ENCODE measurements at regions not wholly inside any gene's neighbourhood (a gene's known extent, or its start where the extent isn't known, plus 50 kb on each side); places are given as distances from the start of the nearest gene placed in this dataset.

GRCh38 chr4:26094076-26094475 is 180.1 kb downstream of the SMIM20 start:
- ChIA-PET POLR2A (no interaction called here), CTCF (no interaction called here)
- DNase-seq (ENCODE audit: low read depth, low spot score) (no peak), ATAC-seq (no peak)
- H3K4me3 ChIP-seq (ENCODE audit: low read depth in 2 of 2, low read length in 2 of 2), result no peak overlapping the region
- no TSS peak for BruUV-seq (replicated peaks)
- H3K9me3 ChIP-seq (ENCODE audit: control insufficient read depth, insufficient read depth, low read depth, low read length), result no peaks in the 10 kb centered on the region
- TF ChIP-seq CTCF (IDR thresholded peaks at IDR 0.05), result no peak
- H3K27me3 ChIP-seq (ENCODE audit: control insufficient read depth, insufficient read depth, low read length), result no peaks in the 10 kb centered on the region
- intact Hi-C loops (cut with micrococcal nuclease; ENCODE audit: unreplicated experiment), result no loop called here
- no peak overlapping the region for H3K27ac ChIP-seq (ENCODE audit: low read length)
- in situ Hi-C loops (cut with HindIII; ENCODE audit: low pct_unique_long_range_greater_than_20kb, low sequenced_read_pairs), result no loop called here
- H3K4me1 ChIP-seq (ENCODE audit: control insufficient read depth, insufficient read depth, low read length), result no peaks in the 10 kb centered on the region
- no peaks in the 10 kb centered on the region for H3K36me3 ChIP-seq (ENCODE audit: control insufficient read depth, insufficient read depth, low read length)

- DNase-seq (ENCODE audit: low read depth, low spot score) (no peak), ATAC-seq (no peak)
- in situ Hi-C loops (cut with HindIII; ENCODE audit: low pct_unique_long_range_greater_than_20kb, low sequenced_read_pairs), result no loop called here
- TF ChIP-seq SIN3A (IDR thresholded peaks at IDR 0.05; ENCODE audit: borderline replicate concordance, insufficient read depth, low read depth, low read length), result no peak
- TF ChIP-seq POLR2AphosphoS5 (IDR thresholded peaks at IDR 0.05; ENCODE audit: low read depth, low read length), result no peak
- TF ChIP-seq TCF7L2 (IDR thresholded peaks at IDR 0.05; ENCODE audit: low read depth, low read length), result no peak
- no peak for TF ChIP-seq REST (IDR thresholded peaks at IDR 0.05; ENCODE audit: insufficient read depth in 1 of 2, low read depth in 2 of 2, low read length in 1 of 2)
- TF ChIP-seq CTCF (IDR thresholded peaks at IDR 0.05), result no peak
- H3K27me3 ChIP-seq (ENCODE audit: control insufficient read depth, insufficient read depth, low read length), result no peaks in the 10 kb centered on the region
- no peak overlapping the region for H3K27ac ChIP-seq (ENCODE audit: low read length)
- H3K36me3 ChIP-seq (ENCODE audit: control insufficient read depth, insufficient read depth, low read length), result no peaks in the 10 kb centered on the region
- BruUV-seq (replicated peaks), result no TSS peak
- POLR2A ChIA-PET, result no interaction called here
- H3K9me3 ChIP-seq (ENCODE audit: control insufficient read depth, insufficient read depth, low read depth, low read length), result no peaks in the 10 kb centered on the region
- CTCF ChIA-PET, result no interaction called here
- intact Hi-C loops (cut with micrococcal nuclease; ENCODE audit: unreplicated experiment), result no loop called here
- no peak overlapping the region for H3K4me3 ChIP-seq (ENCODE audit: low read depth in 2 of 2, low read length in 2 of 2)
- H3K4me1 ChIP-seq (ENCODE audit: control insufficient read depth, insufficient read depth, low read length), result no peaks in the 10 kb centered on the region
Observed at GRCh38 chr4:26094911-26095310, 180.9 kb downstream of the SMIM20 start.

DNA sequence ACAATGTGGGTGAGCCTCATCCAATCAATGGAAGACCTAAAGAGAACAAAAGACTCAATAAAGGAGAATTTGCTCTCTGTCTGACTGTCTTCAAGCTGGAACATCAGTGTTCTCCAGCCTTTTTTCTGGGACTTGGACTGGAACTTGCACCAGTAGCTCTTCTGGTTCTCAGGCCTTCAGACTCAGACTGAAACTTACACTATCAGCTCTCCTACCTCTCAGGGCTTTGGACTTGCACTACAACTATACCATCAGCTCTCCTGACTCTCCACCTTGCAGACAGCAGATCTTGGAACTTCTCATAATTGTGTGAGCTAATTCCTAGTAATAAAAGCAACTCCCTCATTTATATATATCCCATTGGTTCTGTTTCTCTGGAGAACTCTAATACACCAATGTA is 185.9 kb downstream of the SMIM20 start:
- Histone ChIP-seq H3K4me3 (ENCODE audit: low read depth in 2 of 2, low read length in 2 of 2) (no peak overlapping the region), H3K9me3 (ENCODE audit: control insufficient read depth, insufficient read depth, low read depth, low read length) (no peaks in the 10 kb centered on the region), H3K27ac (ENCODE audit: low read length) (no peak overlapping the region), H3K36me3 (ENCODE audit: control insufficient read depth, insufficient read depth, low read length) (no peaks in the 10 kb centered on the region), H3K4me1 (ENCODE audit: control insufficient read depth, insufficient read depth, low read length) (no peaks in the 10 kb centered on the region), H3K27me3 (ENCODE audit: control insufficient read depth, insufficient read depth, low read length) (no peaks in the 10 kb centered on the region)
- in situ Hi-C loops (cut with HindIII; ENCODE audit: low pct_unique_long_range_greater_than_20kb, low sequenced_read_pairs) (no loop called here), intact Hi-C loops (cut with micrococcal nuclease; ENCODE audit: unreplicated experiment) (no loop called here)
- ATAC-seq (no peak), DNase-seq (ENCODE audit: low read depth, low spot score) (no peak)
- POLR2A ChIA-PET, result no interaction called here
- CTCF ChIA-PET, result no interaction called here
- no TSS peak for BruUV-seq (replicated peaks)
- TF ChIP-seq SIN3A (IDR thresholded peaks at IDR 0.05; ENCODE audit: borderline replicate concordance, insufficient read depth, low read depth, low read length) (no peak), CTCF (IDR thresholded peaks at IDR 0.05) (no peak), TCF7L2 (IDR thresholded peaks at IDR 0.05; ENCODE audit: low read depth, low read length) (no peak), POLR2AphosphoS5 (IDR thresholded peaks at IDR 0.05; ENCODE audit: low read depth, low read length) (no peak), REST (IDR thresholded peaks at IDR 0.05; ENCODE audit: insufficient read depth in 1 of 2, low read depth in 2 of 2, low read length in 1 of 2) (no peak)

Measured in Panc1 (cell line).